Upper lobe of left lung (tissue), 6 donors: ENCODE measurements at regions not wholly inside any gene's neighbourhood (a gene's known extent, or its start where the extent isn't known, plus 50 kb on each side); places are given as distances from the start of the nearest gene placed in this dataset.

Experiments
- ATAC-seq, 2 donors: fragments of 200-7000 bp; cut with Tn5 transposase; one replicate each; pipeline ENCODE4 v1.9.1; 2022; ENCODE audit warnings: mild to moderate bottlenecking in 2 of 2, moderate library complexity in 2 of 2; ENCODE audit not compliant: low FRiP score in 2 of 2
- DNase-seq, 2 donors: peaks; one replicate each; pipeline ENCODE4 v3.0.0-alpha.2; 2019 to 2020
- H3K27ac ChIP-seq, 4 donors: fragments of 200-600 bp; sonication (generic); one replicate each; pipeline ENCODE4 v1.5.1; 2016 to 2019
- H3K27me3 ChIP-seq, 4 donors: fragments of 200-600 bp; sonication (generic); one replicate each; pipeline ENCODE4 v1.5.1; 2017 to 2019
- H3K36me3 ChIP-seq, 4 donors: fragments of 200-600 bp; sonication (generic); one replicate each; pipeline ENCODE4 v1.5.1; 2016 to 2019
- H3K4me1 ChIP-seq, 4 donors: fragments of 200-600 bp; sonication (generic); one replicate each; pipeline ENCODE4 v1.5.1; 2018 to 2019
- H3K4me3 ChIP-seq, 4 donors: fragments of 200-600 bp; sonication (generic); one replicate each; pipeline ENCODE4 v1.5.1; 2017 to 2019; ENCODE audit warnings: mild to moderate bottlenecking in 2 of 4, moderate library complexity in 1 of 4
- H3K9me3 ChIP-seq, 4 donors: fragments of 200-600 bp; sonication (generic); one replicate each; pipeline ENCODE4 v1.5.1; 2018 to 2019
- EP300 ChIP-seq, 4 donors: sonication (generic); formaldehyde crosslinking; IDR thresholded peaks; one replicate each; pipeline ENCODE4 v1.5.1; 2017; ENCODE audit warnings: antibody characterized with exemption in 4 of 4, control low read depth in 2 of 4
- POLR2A ChIP-seq, 4 donors: fragments of 450-650 bp; IDR thresholded peaks; one replicate each; pipeline ENCODE4 v1.5.1; 2016 to 2017; ENCODE audit warnings: antibody characterized with exemption in 4 of 4, mild to moderate bottlenecking in 2 of 4
- POLR2AphosphoS5 ChIP-seq, 2 donors: sonication (generic); formaldehyde crosslinking; IDR thresholded peaks; one replicate each; pipeline ENCODE4 v1.5.1; 2017; ENCODE audit warnings: antibody characterized with exemption in 2 of 2
- WGBS, 2 donors: methylation state at CpG; one replicate each; pipeline ENCODE4 v1.1.5; 2017 to 2018; 5-methylcytosine and 5-hydroxymethylcytosine counted together
- TF ChIP-seq, protein P1 (sequence below), 6 experiments: fragments of 450-650 bp in 4 of 6; fragments of 200-600 bp in 2 of 6; sonication (generic) in 2 of 6; IDR thresholded peaks; one replicate each; pipeline ENCODE4 v1.5.1; 2016 to 2019; ENCODE audit warnings: antibody characterized with exemption in 6 of 6
- donor health status: DM: no; HTN: no; CAD: no; lungs with moderate emphysema.
- donor health status: DM: no; HTN: yes; CAD: no; lungs with severe emphysema.

DNA sequence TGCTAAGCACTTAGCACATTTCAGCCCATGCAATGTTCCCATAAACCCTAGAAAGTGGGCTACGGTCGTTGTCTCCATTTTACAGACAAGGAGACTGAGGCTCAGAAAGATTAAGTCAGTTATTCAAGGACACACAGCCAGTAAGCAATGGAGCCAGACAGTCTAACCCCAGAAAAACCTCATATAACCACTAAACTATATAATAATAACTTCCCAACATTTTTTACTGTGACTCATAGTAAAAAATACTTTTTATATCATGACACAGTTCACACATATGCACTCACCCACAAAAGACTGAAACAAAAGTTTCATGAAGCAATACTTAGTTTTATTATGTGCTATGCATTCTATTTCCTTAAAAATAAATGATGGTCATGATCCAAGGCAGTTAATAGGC lies 66.2 kb upstream of the EYA2 start:
- Histone ChIP-seq H3K4me1 (no peaks in the 10 kb centered on the region), H3K36me3 (no peaks in the 10 kb centered on the region), H3K4me3 (no peak overlapping the region), H3K27ac (no peak overlapping the region), H3K9me3 (no peaks in the 10 kb centered on the region), H3K27me3 (no peaks in the 10 kb centered on the region)
- DNase-seq = no peak
- no peak for ATAC-seq
- 86 to 88% methylated on average over 2 of the region's 2 CpGs for WGBS, 2 donors
- TF ChIP-seq POLR2AphosphoS5 (IDR thresholded peaks at IDR 0.05) (no peak), EP300 (IDR thresholded peaks at IDR 0.05) (no peak), POLR2A (IDR thresholded peaks at IDR 0.05) (no peak)
- TF ChIP-seq, protein P1, sequence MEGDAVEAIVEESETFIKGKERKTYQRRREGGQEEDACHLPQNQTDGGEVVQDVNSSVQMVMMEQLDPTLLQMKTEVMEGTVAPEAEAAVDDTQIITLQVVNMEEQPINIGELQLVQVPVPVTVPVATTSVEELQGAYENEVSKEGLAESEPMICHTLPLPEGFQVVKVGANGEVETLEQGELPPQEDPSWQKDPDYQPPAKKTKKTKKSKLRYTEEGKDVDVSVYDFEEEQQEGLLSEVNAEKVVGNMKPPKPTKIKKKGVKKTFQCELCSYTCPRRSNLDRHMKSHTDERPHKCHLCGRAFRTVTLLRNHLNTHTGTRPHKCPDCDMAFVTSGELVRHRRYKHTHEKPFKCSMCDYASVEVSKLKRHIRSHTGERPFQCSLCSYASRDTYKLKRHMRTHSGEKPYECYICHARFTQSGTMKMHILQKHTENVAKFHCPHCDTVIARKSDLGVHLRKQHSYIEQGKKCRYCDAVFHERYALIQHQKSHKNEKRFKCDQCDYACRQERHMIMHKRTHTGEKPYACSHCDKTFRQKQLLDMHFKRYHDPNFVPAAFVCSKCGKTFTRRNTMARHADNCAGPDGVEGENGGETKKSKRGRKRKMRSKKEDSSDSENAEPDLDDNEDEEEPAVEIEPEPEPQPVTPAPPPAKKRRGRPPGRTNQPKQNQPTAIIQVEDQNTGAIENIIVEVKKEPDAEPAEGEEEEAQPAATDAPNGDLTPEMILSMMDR (IDR thresholded peaks at IDR 0.05) = no peak

DNA sequence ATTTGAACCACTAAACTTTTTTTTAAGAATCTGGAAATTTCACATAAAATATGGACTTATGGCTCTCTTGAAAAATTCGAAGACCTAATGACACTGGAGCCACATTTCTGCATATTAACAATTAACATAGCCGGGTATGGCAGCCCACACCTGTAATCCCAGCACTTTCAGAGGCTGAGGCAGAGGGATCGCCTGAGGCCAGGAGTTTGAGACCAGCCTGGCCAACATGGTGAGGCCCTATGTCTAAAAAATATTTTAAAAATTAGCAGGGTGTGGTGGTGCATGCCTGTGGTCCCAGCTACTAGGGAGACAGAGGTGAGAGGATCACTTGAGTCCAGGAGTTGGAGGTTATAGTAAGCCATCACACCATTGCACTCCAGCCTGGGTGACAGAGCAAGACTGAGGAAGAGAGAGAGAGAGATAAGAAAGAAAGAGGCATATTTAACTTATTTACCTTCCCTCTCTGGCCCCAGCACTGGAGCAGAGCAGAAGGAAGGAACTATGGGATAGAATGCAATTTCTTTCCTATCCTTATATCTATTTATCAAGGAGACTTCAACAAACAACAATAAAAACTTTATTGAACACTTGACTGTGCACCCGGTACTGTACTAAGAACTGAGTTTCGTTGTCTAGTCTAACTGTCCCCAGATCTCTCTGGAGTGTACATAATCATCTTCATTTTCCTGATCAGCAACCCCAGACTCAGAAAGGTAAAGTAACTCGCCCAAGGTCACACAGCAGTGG lies 63.6 kb upstream of the EYA2 start:
- no peak for ATAC-seq
- TF ChIP-seq POLR2AphosphoS5 (IDR thresholded peaks at IDR 0.05) = no peak
- TF ChIP-seq, protein P1 (IDR thresholded peaks at IDR 0.05) = no peak
- no peak for TF ChIP-seq EP300 (IDR thresholded peaks at IDR 0.05)
- TF ChIP-seq POLR2A (IDR thresholded peaks at IDR 0.05) = no peak

DNA sequence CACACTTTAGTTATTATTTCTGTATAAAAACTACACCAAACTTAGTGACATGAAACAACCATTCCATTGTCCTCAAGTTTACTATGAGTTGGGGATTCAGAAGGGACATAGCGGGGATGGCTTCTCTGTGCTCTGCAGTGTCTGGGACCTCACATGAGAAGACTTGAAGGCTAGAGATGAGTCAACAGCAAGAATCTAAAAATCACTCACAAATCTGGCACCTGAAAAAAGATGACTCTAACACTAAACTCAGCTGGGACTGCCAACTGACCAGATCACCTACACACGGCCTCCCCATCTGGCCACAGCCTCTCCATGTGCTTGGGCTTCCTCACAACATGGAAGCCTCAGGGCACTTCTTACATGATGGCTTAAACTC lies 63.0 kb upstream of the EYA2 start:
- Histone ChIP-seq H3K4me1 (no peaks in the 10 kb centered on the region), H3K27me3 (no peaks in the 10 kb centered on the region), H3K36me3 (no peaks in the 10 kb centered on the region), H3K4me3 (no peak overlapping the region), H3K27ac (no peak overlapping the region), H3K9me3 (no peaks in the 10 kb centered on the region)
- no peak for ATAC-seq
- TF ChIP-seq, protein P1 (IDR thresholded peaks at IDR 0.05) = no peak
- TF ChIP-seq POLR2AphosphoS5 (IDR thresholded peaks at IDR 0.05) = no peak
- no peak for TF ChIP-seq POLR2A (IDR thresholded peaks at IDR 0.05)
- 73 to 92% methylated on average over 2 of the region's 2 CpGs for WGBS, 2 donors
- DNase-seq = no peak

More for the DNA sequence above, 63.6 kb upstream of the EYA2 start:
- H3K4me1 ChIP-seq = no peaks in the 10 kb centered on the region
- H3K4me3 ChIP-seq = no peak overlapping the region
- H3K27me3 ChIP-seq = no peaks in the 10 kb centered on the region
- no peak for DNase-seq
- 64 to 70% methylated on average over 6 of the region's 6 CpGs for WGBS, 2 donors
- no peak overlapping the region for H3K27ac ChIP-seq
- H3K9me3 ChIP-seq = no peaks in the 10 kb centered on the region
- no peaks in the 10 kb centered on the region for H3K36me3 ChIP-seq

DNA sequence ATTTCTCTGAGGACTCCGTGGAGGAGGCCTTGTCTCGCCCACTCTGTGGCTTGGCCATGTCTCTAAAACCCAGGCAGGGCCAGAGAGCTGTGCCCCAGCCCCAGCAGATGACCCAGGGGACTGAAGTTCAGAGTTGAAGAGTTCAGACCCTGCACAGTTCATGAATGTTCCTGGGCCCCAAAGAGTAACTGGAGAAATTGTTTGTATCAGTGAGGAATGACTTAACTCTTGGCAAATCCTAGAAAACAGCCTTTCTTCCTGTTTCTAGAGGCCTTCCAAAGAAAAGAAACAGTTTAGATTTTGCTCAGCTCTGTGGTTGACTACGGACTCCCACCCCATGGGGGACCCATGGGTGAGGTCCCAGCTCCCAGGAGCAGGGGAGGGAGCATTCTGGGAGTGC lies 62.1 kb upstream of the EYA2 start:
- TF ChIP-seq, protein P1 (IDR thresholded peaks at IDR 0.05) = no peak
- TF ChIP-seq POLR2A (IDR thresholded peaks at IDR 0.05) (no peak), POLR2AphosphoS5 (IDR thresholded peaks at IDR 0.05) (no peak), EP300 (IDR thresholded peaks at IDR 0.05) (no peak)
- DNase-seq = no peak
- no peak for ATAC-seq
- Histone ChIP-seq H3K36me3 (no peaks in the 10 kb centered on the region), H3K4me3 (no peak overlapping the region), H3K4me1 (no peaks in the 10 kb centered on the region), H3K27me3 (no peaks in the 10 kb centered on the region), H3K9me3 (no peaks in the 10 kb centered on the region), H3K27ac (no peak overlapping the region)
- WGBS, 2 donors = 56 to 68% methylated on average over 2 to 3 of the region's 3 CpGs

DNA sequence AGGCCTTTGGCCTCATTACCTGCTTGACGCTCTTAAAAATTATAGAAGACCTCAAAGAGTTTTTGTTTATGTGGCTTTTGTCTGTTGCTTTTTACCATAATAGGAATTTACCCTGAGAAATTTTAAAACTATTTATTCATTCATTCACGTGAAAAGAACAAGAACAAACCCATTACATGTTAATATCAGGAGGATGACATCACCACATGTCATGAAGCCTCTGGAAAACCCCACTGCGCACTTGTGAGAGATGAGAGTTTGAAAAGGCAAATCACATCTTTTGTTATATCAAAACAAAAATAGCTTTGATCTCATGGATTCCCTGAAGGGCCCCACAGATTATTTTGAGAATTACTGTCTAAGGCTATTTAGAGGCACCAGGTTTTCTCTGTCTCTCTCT lies 61.3 kb upstream of the EYA2 start:
- Histone ChIP-seq H3K4me1 (no peaks in the 10 kb centered on the region), H3K9me3 (no peaks in the 10 kb centered on the region), H3K27me3 (no peaks in the 10 kb centered on the region), H3K36me3 (no peaks in the 10 kb centered on the region), H3K27ac (no peak overlapping the region), H3K4me3 (no peak overlapping the region)
- no peak for TF ChIP-seq POLR2A (IDR thresholded peaks at IDR 0.05)
- TF ChIP-seq, protein P1 (IDR thresholded peaks at IDR 0.05) = no peak
- no peak for TF ChIP-seq EP300 (IDR thresholded peaks at IDR 0.05)
- no peak for TF ChIP-seq POLR2AphosphoS5 (IDR thresholded peaks at IDR 0.05)
- DNase-seq = no peak
- 84 to 86% methylated on average over 3 of the region's 3 CpGs for WGBS, 2 donors
- ATAC-seq = no peak
